ENCODE measurements at regions not wholly inside any gene's neighbourhood (a gene's known extent, or its start where the extent isn't known, plus 50 kb on each side); places are given as distances from the start of the nearest gene placed in this dataset.
"Not testable (repeated sequence)": the region's sequence is repeated elsewhere in the genome, so short reads cannot be mapped to it uniquely, and the experiment has no call there.

DNA sequence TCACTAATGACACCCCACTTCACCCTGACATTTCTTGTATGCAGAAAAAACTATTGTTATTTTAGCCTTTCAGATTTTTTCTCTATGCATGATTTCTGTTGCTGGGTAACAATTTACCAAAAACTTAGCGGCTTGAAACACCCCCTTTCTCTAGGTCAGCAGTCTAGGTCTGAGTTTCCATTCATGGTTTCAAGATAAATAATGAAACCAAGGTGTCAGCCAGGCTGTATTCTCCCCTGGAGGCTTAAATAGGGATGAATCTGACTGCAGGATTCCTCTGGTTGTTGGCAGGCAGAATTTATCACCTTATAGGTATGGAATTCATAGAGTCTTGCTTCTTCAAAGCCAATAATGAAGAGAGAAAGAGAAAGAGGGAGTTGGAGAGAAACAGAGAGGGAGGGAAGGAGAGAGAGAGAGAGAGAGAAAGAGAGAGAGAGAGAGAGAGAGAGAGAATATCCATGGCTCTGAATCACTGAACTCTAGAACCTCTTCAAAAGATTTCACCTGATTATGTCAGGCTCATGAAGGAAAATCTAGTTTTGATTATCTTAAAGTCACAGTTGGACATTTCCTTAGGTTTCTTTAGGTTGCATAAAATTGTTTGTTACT lies 1224.6 kb upstream of the LRRTM3 start:
- DNase-seq, result no peak

DNA sequence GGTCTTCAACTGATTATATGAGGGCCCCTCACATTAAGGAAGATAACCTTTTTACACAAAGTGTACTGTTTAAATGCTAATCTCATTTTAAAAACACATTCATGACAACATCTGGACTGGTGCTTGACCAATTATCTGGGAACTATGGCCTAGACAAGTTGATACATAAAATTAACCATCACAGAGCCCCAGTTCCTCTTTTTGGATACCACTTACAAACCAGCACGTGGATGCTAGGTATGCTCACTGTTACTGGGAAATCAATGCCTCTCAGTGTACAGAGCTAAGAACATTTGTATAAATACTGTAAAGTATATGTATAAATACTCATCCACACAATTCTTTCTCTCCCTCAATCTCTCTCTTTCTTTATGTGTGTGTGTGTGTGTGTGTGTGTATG lies 1217.8 kb upstream of the LRRTM3 start:
- no peak for DNase-seq

DNA sequence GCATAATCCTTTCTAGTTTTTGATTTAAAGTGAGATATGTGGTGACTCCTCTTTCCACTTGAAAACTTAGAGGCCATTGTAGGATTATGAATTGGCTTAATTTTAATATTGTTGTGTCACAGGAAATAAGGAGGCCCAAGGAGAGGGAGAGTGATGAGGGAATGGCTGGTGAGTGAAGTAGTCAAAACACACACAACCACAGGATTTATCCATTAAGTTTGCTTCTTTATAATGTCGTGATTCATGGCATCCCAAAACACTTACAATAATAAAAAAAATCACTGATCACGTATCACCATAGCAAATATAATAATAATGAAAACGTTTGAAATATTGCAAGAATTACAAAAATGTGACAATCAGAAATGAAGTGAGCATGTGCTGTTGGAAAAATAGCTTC lies 1215.5 kb upstream of the LRRTM3 start:
- no peak for DNase-seq

DNA sequence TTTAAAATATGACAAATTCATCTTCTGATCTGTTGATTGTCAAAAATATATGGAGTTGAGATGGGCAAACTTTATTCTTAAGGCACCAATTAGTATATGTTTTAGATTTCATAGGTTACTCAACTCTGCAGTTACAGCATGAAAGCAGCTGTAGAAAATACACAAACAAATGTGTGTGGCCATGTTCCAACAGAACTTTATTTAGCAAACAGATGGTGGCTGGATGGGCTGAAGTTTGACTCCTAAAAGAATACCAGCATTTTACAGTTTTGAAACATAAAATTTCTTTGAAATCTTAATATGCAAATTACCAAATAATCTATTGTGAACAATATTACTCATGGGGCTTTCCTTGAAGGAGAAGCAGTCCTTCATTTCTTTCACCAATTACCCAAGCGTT lies 1206.0 kb upstream of the LRRTM3 start:
- no peak for DNase-seq

DNA sequence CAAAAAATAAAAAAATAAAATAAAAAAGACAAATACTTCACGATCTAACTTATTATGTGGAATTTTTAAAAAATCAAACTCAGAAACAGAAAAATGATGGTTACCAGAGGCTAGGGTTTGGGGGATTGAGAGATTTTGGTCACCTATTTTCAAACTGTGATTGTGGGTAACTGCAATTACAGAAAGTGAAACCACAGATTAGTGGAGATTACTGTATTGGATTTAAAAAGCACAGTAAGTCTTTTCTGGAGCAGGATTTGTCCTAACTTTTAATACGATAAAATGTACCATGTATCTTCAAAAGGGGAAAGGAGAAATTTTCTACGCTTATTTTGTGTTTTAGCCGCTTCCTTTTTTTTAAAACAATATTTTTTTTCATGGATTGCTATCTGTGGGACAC lies 1204.9 kb upstream of the LRRTM3 start:
- DNase-seq, result no peak

DNA sequence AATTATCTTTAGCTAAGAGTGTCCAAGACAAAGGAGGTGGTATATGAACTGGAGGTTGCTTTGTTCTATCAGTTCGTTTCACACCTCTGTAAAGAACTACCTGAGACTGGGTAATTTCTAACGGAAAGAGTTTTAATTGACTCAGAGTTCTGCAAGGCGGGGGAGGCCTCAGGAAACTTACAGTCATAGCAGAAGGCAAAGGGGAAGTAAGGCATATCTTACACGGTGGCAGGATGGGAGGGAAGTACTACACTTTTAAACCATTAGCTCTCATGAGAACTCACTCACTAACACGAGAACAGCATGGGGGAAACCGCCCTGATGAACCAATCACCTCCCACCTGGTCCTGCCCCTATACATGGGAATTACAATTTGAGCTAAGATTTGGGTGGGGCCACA lies 1202.3 kb upstream of the LRRTM3 start:
- no peak for DNase-seq

DNA sequence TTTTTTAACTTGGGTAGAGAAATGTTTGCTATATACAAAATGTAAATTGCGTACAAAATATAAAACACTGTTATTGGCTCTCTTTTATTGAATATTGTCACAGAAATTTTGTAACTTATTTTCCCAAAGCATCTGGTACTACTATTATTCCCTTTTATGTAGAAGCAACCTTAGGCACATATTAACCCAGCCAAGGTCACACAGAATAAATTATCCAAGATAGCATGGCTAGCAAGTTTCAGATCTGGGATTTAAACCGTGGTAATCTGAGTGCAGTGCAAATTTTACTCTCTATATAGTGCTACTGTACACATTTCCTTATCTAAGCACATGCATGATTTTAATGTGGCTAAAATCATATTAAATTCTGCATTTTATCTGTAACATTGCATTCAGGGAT lies 1190.5 kb upstream of the LRRTM3 start:
- DNase-seq, result no peak

DNA sequence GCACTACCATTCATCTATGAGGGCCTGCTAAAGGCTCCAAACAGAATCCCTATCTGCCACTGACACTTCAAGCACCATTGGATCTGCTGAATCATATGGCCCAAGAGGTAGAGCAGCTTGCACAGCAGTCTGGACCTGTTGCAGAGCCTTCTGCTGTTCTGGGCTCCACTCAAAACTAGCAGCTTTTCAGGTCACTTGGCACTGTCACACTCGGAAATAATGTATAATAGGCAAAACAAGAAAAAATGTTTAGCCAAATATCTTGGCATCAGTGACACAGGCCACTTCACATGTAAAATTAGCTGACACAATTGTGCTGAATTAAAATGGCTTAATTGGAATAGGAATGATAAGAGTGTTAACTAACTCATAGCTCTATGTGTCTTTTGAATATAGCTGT lies 1182.9 kb upstream of the LRRTM3 start:
- no peak for DNase-seq

DNA sequence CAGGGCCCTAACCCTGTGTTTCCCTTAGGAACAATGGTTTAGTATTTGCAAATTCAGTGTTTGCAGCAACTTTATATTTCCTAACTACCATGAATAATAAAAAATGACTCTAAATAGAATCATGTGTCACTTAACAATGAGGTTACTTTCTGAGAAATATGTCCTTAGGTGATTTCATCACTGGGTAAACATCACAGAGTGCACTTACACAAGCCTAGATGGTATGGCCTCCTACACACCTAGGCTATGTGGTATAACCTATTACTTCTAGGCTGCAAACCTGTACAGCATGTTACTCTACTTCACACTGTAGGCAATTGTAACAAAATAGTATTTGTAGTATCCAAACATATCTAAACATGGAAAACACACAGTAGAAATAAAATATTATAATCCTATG lies 1174.6 kb upstream of the LRRTM3 start:
- DNase-seq, result no peak

DNA sequence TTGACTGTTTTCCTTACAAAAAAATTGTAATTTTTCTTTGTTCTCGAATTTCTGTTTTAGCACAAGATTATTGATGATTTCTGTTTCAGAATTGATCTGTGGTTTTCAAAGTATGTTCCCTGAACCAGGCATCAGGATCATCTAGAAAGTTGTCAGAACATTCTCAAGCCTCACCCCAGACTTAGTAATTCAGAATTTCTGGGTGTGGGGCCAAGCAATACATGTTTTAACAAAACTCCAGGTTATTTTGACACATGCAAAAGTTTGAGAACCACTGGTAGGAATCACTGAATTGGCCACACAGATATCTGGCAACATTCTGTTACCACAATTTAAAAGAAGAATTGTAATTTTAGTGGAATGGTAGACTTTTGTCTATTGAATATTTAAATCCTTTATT lies 1173.9 kb upstream of the LRRTM3 start:
- DNase-seq, result no peak

DNA sequence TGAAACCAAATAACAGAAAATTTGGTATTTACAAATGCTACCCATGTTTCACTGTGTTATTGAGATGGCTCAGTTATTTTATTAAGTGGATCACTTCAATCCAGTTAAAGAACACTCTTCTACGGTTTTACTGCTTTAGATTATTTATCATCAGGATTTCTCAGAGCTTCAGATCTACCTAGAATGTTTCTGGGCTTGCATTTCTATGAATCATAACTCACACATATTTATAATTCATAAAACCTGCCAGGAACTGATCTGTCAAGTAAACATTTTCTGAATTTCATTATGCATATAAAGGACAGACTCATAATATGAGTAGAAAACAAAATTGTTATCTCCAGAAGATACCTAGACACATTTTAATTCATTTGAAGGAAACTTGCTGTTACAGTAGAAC lies 1172.3 kb upstream of the LRRTM3 start:
- no peak for DNase-seq

DNA sequence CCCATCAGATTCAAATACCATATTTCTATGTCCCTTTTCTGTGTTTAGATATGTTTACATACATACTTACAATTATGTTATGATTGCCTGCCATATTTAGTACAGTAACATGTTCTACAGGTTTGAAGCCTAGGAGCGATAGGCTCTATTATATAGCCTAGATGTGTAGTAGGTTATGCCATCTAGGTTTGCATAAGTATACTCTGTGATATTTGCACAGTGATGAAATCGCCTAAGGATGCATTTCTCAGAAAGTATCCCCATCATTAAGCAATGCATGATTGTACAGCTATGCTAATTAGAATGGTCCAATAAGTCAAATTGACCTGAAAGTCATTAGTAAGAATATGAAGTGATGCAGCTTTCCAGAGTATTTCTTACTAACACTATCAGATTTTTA lies 1171.7 kb upstream of the LRRTM3 start:
- no peak for DNase-seq

DNA sequence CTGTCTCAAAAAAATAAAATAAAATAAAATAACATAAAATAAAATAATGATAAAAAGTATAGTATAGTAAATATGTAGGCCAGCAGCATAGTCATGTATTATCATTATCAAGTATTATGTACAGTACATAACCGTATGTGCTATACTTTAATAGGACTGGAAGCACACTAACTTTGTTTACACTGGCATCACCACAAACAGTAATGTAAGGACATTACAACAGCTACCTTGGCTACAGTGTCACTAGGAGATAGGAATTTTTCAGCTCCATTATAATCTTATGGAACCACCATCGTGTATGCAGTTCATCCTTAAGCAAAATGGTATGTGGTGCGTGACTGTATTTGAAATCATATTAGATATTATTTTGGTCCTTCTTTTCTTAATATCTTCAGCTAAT lies 1163.5 kb upstream of the LRRTM3 start:
- DNase-seq, result no peak

DNA sequence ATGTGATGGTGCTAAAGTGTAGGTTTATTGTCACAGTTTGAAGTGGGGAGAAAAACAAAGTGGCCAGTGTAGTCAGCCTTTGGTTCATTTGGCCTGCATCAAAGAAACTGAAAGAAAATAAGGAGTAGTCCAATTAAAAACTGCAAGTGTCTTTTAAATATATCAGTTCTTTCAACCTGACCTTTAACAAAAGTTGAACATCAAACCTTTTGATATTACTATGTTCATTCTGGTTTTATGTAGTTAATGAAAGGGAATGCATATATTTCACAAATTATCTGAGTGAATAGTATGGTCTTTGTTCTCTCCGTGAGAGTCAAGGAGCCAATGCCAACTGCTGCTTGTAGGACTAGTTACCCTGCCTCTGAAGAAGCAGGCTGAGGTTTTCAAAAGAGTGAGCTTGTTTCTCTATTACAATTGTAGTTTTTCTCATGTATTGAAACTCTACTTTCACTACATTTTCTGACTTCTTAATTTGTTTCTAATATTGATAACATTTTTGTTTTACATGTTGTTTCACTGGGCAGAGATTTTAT lies 1160.8 kb upstream of the LRRTM3 start:
- DNase-seq, result no peak

DNA sequence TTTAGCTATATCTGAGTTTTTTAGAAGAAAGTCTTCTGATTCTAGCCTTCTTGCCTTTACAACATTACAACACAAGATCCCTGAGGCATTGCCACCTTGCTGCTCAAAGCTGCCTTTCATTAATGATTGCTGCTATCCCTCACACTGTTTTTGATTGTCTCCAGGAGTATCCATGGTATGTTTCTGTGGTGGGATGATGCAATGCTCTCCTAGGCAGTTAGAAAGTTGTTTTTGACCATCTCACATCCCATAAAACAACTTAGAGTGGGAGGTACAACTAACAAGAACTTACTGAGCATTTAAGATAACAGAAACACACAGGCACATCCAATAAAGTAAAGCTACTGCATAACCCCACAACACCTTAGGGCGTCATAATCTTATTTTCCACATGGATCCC lies 1156.0 kb upstream of the LRRTM3 start:
- DNase-seq, result no peak

DNA sequence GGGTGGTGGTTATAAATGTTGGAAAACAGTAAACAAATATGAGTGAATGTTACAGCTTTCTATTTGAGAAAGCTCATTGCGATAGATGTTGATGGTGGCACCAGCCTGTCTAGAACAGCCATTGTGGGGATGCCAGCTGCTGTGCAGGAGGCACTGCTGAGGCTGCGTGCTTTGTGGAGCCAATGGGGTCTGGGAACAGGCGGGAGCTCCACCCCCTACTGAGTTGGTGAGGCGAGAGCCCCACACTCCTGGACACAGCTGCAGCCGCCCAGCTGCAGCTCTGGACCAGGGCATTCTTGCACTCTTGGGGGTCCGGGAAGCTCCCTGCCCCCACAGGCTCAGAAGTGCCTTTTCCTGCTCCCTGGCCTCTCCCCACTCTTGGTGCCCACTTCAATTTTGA lies 1147.1 kb upstream of the LRRTM3 start:
- no peak for DNase-seq

DNA sequence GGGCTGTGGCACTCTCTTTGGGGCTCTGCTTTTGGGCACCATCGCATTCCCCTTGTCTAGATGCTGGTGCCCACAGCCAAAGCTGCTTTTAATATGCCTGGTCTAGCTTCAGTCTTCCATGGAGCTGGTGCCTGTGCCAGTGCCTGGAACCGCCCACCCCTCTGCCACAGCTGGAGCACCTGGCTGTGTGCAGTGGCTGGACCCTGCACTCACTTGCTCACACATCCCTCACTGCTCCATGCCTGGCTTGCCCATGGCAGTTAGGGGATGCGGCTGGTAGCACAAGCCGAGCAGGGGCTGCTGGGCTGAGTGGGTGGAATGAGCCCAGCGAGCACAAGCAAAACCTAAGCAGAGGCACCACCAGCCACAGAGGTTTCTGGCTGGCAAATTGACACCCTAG lies 1145.9 kb upstream of the LRRTM3 start:
- no peak for DNase-seq

DNA sequence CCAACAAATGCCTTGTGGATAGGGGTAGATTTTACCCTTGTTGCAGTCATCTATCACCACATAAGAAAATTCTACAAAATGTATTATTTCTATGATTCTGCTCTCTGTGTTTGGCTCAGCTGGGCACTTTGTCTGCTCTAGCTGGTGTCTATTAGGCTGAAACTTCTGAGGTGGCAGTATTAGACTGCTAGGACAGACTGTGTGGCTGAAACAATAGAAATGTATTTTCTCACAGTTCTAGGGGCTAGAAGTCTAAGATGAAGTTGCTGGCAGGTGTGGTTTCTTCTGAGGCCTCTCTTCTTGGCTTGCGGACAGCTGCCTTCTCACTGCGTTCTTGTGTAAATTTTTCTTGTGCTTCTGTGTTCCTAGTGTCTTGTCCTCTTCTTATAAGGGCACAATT lies 1139.6 kb upstream of the LRRTM3 start:
- no peak for DNase-seq

DNA sequence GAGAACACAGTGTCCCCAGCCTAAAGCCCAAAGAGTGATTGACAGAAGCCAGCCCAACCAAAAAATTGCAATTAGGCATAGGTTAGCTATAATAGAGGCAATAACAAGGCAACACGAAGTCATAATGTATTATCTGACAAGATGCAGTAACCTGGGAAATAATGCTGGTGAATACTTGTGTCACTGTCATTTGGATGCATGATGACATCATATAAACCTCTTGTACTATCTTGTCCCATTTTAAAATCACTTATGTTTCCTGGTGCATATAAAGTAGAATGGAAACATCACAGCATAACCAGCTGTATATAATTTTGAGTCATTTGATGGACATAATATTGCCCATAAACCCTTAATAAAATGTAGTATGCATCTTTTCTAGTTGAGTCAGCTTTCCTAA lies 1138.3 kb upstream of the LRRTM3 start:
- no peak for DNase-seq

DNA sequence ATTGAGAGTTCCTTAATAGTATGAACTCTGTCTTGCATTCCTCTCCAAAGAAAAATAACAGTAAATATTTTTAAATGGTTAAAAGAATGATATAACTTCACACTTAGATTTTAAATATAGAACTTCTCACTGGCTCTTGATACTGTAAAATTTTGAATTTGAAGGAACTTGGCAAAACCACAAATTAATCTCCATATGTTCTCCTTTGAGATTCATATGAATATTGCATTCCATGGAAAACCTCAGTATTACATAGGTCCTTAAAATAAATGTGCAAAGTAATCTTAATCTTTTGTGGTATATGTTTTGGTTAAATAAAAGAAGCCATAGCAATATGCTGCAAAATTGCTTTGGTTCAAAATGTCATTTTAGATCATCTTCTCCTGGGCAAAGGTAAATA lies 1137.6 kb upstream of the LRRTM3 start:
- no peak for DNase-seq

DNA sequence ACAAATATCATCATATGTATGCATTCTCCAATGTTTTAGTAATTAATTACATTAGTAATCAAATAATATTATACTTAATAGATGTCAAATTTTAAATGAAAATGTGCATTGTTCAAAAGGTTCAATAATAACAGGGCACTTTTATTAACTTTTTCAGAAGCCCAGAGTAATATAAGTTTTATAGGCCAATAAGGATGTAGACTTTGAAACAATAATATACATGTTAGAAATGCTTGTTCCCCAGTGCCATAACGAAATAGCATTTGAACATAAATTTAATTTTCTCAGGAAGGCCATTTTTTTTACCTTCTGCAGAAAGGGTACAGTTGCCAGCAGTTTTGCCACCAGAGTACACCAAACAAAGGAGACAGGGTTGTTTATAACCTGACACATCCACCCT lies 1133.9 kb upstream of the LRRTM3 start:
- DNase-seq, result no peak

DNA sequence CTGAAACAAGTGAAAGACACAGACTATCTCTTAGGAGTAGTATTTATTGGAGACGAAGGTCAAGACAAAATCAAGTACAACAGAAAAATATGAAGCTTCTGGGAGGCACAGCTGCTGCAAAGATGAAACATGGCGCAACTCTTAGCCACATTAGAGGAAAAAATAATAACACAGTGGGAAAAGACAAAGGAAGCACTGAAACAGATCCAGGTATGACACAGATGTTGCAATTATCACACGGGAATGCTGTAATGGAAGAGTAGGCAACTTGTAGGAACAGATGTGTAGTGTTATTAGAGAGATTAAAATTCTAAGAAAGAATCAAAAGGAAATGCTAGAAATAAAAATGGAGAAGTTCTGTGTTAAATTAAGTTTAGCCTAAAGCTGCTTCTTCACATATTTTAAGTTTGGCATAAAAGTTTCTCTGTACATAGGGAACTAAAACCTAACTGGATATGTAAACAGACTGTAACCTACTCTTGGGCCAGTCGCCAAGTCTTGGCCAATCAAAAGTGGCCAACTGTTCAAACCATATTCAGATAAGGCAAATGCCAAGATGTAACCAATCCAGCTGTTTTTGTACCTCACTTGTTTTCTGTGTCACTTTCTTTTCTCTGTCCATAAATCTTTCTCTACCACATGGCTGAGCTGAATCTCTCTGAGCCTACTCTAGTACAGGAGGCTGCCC lies 1132.0 kb upstream of the LRRTM3 start:
- DNase-seq, result no peak

DNA sequence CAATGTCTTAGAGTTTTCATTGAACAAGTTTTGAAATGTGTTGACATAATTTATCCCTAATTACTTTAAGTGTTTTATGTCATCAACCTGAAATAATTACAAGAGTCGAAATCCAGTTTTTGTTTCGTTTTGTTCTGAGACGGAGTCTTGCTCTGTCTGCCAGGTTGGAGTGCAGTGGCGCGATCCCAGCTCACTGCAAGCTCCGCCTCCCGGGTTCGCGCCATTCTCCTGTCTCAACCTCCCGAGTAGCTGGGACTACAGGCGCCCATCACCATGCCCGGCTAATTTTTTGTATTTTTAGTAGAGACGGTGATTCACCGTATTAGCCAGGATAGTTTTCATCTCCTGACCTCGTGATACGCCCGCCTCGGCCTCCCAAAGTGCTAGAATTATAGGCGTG lies 1131.0 kb upstream of the LRRTM3 start:
- not testable (repeated sequence) for DNase-seq

DNA sequence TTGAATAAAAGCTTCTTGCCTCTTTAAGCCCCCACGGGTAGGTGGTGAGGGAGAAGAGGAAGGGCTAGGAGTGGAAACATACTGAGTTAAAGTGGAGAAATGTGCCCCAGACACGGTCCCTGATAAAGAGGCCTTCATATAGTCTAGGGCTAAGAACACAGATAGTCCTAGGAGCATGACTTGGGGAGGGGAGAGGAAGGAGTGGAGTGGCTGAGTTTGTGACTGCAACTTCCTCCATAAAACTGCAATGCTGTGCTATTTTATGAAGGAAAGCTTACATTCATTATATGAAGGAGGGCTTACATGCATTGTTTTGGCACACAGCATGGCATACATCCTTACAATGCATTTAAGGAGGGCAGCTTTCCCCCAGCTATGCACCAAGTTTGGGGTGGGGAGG lies 1129.4 kb upstream of the LRRTM3 start:
- no peak for DNase-seq

DNA sequence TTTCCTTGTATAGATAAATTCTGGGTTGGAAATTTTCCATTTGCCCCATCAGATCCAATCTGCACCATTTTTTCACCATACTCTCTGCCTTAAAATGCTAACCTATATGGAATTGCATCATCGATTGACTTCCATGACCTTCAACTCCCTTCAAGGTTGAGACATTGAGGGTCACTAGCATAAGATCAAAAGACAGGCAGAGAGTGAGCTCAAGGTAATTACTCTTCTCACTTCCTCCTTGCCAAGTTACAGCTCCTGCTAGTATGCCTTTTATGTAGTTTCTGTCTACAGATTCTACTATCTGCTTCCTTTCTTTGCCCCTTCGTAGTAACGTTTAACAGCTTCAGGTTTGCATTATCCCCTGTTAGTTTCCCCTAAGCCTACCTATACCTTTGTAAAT lies 1127.7 kb upstream of the LRRTM3 start:
- DNase-seq, result no peak

Measured in right kidney (tissue), 1 donor.